HG03060 (cell line): ENCODE measurements at regions not wholly inside any gene's neighbourhood (a gene's known extent, or its start where the extent isn't known, plus 50 kb on each side); places are given as distances from the start of the nearest gene placed in this dataset.

Experiments
- ATAC-seq: cut with Tn5 transposase; IDR thresholded peaks from one replicate; pipeline ENCODE4 v1.9.1; 2021; ENCODE audit warnings: low read depth, moderate number of reproducible peaks; ENCODE audit not compliant: unreplicated experiment

DNA sequence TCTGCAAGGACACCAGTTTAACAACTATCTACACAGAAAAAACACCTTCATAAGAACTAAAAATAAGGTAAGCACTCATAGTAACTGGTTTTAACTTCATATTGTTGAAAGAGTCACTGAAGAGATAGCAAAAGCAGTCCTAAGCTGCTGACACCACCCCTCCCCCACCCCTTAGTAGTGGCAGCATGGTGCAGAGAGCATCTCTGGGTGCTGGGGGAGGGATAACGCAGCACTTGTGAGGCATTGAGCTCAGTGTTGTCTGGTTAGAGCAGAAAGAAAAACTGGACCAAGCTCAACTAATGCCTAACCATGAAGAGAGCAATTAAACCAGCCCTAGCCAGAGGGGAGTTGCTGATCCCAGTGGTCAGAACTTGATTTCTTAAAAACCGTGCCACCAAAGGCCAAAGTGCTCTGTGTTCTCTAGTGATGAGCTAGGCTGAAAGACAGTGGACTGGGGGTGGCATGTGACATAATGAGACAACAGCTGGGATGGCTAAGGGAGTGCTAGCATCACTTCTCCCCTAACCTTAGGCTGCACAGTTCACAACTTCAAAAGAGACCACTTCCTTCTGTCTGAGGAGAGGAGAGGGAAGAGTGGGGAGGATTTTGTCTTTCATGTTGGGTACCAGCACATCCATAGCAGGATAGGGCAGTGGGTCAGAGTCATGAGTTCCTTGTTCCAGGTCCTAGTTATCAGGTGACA is 669.3 kb downstream of the PDHA2 start:
- no peak for ATAC-seq

DNA sequence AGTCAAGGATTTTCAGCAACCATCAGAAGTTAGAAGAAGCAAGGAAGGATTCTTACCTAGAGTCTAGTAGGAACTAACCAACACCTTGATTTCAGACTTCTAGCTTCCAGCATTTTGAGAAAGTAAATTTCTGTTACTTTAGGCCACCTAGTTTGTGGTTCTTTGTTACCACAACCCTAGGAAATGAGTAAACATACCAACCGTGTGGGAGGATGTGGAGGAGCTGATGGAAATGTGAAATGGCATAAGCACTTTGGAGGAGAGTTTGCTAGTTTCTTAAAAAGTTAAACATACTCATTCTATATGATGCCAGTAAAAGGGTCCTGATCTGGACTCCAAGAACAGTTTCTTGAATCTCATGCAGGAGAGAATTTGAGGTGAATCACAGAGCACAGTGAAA is 679.4 kb downstream of the PDHA2 start:
- no peak for ATAC-seq

GRCh38 chr4:96521046-96521536 is 681.2 kb downstream of the PDHA2 start:
- ATAC-seq: no peak

DNA sequence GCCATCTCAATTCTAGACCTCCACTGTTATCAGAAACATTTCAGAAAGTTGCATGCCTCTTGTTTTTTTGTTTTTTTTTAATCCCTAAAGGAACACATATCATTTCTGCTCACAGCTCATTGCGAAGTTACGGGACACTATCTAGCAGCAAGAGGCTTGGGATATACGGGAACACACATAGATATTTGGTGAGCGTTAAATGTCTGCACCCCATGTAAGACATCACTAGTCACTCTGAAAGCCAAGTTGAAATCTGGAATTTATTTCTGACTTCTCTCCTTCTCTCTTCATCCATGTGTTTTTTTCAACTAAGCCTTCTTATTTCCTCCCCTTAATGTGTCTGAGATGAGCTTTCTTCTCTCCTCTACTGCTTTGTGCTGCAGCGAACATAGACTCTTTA is 683.7 kb downstream of the PDHA2 start:
- no peak for ATAC-seq

DNA sequence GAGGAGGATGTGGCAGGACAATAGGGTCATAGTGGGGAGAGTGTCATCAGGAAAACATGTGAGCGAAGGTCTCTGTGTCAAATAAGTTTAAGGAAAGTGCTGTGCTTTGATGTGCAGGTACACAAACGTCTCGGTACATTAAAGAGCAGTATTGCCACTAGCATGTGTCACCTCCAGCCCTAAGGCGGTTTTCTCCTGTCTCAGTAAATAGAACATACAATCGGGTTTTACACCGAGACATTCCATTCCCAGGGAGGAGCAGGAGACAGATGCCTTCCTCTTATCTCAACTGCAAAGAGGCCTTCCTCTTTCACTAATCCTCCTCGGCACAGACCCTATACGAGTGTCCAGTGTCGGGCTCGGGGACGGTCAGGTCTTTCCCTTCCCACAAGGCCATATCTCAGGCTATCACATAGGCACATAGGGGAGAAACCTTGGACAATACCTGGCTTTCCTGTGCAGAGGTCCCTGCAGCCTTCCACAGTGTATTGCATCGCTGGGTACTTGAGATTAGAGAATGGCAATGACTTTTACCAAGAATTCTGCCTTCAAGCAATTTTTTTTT is 684.5 kb downstream of the PDHA2 start:
- no peak for ATAC-seq

DNA sequence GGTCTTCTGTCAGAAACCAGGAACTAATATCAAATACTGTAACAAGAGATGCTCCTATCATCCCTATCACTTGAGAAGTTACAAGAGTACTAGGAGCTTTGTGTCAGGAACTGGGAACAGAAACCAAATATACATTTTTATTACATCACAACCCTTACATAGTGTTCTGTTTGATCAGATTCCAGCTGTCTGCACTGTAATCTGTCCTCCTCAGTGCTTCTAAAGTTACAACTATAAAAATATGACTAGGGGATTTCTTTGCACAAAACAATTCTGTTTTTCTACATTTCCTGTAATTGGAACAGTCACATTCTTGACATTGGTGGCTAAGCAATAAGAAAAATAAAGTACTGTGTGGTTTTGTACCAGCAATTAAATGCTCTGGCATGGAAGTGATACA is 686.0 kb downstream of the PDHA2 start:
- ATAC-seq: no peak

DNA sequence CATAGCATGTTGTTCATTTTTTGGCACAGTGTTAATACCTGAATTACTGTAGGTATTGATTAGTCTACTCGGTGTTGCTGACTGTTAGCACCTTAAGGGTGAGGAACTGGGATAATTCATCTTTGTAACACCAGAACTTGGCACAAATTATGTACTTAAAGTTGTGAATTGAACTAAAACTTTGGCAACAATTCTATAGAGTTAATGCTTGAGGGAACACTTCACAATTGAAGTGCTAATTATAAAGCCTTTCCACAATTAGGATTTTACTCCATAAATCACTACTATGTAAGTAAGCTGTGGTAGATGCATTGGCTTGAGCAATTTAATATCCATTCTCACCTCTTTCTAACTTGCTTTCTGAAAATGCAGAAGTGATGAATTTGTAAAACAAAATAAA is 686.7 kb downstream of the PDHA2 start:
- ATAC-seq: no peak

DNA sequence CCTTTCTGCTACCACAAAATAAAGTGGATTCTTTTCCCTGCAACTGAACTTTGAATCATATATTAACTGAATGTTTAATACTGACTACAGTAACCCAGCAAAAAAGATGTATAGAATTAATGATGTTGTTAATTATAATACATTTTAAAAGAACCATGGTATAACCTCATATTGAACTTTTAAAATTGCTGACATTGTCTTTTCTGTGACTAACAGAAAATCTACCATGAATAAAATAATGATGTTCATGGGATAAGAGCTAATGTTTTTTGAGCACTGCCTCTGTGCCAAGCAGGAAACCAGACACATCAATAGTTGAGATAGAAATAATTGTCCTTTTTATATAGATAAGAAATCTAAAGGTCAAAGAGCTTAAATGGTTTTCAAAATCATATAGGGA is 691.9 kb downstream of the PDHA2 start:
- no peak for ATAC-seq

- ATAC-seq: no peak
Measured at GRCh38 chr4:96543346-96543745, 703.5 kb downstream of the PDHA2 start.

GRCh38 chr4:96558466-96558865 is 718.6 kb downstream of the PDHA2 start:
- ATAC-seq: no peak

DNA sequence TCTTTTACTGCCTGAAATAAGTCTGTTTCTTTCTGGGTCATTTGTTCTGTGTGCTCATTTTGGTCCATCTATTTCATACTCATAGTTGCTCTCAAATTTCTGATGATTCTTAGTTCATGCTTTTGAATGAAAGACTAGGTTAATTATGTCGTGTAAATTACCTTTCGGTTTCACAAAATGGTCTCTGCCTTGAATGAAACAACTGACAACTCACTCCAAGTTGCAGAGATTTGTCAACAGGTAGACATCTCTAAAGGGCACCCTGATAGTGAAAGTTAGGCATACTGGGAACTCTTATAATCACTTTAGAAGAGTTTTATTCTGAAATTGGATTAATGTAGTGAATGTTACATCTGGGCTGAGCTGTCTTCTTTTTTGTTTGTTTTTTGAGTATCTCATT is 726.9 kb downstream of the PDHA2 start:
- ATAC-seq: no peak

GRCh38 chr4:96585304-96585703 is 745.4 kb downstream of the PDHA2 start:
- no peak for ATAC-seq

- no peak for ATAC-seq
Measured at GRCh38 chr4:96593422-96593821, 753.5 kb downstream of the PDHA2 start.

DNA sequence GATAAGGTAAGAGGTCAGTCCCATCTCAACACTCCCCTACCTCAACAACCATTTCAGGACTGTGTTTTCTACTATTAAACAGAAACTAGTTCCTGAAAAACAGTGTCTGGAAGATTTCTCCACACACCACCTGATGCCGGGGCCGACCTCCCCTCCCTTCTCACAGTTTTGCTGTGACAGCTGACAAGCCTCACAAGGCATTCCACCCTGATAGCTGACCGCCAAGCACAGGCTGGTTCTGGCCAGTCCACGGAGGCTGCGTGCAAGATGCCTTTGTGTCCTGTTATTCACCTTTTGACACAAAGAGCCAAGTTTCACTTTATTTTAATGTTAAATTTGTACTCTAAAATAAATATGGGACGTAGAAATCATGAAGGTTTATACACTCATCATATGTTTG is 758.6 kb downstream of the PDHA2 start:
- ATAC-seq: no peak

DNA sequence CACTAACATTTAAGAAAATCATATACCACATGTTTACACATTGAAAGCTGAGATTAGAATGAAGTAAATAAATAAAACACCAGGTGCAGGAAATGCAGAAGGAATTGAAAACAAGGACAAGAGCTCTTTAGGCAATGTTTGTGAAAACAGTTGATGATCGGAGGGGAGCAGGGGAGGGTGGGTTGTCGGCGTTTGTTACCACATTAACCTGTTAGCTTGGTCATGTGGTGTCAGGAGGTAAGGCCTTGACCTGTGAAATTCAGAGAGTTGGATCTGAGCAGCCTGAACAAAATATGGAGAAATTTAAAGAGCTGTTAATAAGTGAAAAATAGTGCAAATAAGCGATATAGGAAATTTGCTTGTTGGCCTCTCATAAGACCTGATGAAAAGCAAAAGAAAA is 759.9 kb downstream of the PDHA2 start:
- no peak for ATAC-seq

DNA sequence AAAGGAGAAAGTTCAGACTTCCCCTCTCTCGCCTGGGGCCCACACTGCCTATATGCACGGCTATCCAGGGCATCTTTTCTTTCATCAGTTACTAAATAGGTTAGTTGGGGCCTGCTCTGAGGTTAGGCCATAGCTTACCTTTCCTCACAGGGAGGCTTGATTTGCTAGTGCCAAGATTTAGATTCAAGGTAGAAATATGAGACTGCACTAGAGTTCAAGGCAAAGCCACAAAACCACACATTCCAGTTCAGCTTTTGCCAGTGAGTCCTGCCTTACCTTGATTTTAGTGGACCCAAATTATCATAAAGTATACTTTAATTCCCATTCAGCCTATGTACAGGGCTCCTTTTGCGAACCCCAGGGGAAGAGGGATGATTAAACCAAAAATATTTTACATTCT is 762.8 kb downstream of the PDHA2 start:
- ATAC-seq: no peak

DNA sequence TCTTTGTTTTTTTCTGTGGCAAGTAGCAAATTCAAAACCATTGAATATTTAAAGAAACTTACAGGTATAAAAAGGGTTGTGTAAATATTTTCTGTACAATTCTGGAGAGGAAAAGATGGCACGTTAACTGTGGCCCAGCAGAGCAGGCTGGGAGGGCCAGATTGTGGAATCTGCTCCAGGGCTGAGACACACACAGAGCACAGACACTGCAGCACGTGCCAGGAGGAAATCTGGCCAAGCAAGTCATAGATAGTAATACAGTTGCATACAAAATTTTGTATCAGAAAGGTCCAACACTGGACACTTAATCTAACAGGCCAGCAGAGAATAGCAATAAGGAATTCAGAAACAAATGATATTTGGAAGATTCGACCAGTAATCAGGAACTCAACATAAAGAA is 763.7 kb downstream of the PDHA2 start:
- ATAC-seq: no peak

GRCh38 chr4:96606451-96606850 is 766.6 kb downstream of the PDHA2 start:
- no peak for ATAC-seq

DNA sequence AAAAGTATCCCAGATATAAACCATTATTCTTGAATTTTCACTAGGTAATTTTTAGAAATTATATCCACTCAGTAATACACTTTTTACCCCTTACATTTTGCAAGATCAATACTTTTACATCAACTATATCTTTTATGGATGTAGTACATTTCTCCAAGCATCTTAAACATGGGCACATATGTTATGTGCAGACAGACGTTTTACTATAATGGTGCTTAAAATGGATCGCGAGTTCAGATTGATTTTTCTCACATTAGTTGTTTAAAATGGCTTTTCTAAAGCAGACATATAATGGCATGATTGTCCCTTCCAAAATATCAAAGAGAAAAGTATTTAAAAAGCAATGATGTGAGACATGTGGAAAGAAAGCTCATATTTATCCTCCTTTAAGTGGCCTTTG is 786.1 kb downstream of the PDHA2 start:
- no peak for ATAC-seq

GRCh38 chr4:96630839-96631238 is 790.9 kb downstream of the PDHA2 start:
- ATAC-seq: no peak

GRCh38 chr4:96637971-96638412 is 798.1 kb downstream of the PDHA2 start:
- no peak for ATAC-seq

GRCh38 chr4:96639932-96640331 is 800.0 kb downstream of the PDHA2 start:
- no peak for ATAC-seq
